ENCODE measurements at regions not wholly inside any gene's neighbourhood (a gene's known extent, or its start where the extent isn't known, plus 50 kb on each side); places are given as distances from the start of the nearest gene placed in this dataset.

DNA sequence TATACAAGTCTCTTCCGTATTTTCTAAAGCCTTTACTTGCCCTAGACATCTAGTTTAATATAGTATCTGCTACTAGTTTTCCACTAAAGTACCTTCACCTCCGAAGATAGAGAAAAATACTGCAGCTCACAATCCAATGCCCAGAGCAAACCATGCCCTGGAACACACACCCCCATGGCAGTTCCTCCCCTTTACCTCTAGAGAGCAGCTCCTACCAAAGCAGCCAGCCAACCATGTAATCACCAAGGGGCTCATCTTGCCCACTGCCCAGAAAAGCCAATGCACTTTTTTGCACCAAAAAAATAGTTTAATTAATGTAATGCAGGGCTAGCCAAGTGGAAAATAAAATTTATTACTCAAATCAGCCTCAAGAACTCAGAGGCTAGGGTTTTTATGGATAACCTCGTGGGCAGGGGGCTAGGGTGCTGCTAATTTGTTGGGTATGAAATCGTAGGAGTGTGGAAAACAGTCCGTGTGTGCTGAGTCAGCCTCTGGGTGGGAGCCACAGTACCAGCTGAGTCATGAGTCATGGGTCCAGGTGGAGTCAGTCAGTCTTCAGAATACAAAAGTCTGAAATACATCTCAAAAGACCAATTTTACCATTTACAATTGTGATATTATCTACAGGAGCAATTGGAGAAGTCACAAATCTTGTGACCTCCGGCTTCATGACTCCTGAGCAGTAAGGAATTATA is 120.1 kb upstream of the ACO1 start:
- no peak overlapping the region for H3K4me3 ChIP-seq
- H3K27ac ChIP-seq: no peak overlapping the region
- H3K4me1 ChIP-seq: no peaks in the 10 kb centered on the region
- TF ChIP-seq, protein P1, sequence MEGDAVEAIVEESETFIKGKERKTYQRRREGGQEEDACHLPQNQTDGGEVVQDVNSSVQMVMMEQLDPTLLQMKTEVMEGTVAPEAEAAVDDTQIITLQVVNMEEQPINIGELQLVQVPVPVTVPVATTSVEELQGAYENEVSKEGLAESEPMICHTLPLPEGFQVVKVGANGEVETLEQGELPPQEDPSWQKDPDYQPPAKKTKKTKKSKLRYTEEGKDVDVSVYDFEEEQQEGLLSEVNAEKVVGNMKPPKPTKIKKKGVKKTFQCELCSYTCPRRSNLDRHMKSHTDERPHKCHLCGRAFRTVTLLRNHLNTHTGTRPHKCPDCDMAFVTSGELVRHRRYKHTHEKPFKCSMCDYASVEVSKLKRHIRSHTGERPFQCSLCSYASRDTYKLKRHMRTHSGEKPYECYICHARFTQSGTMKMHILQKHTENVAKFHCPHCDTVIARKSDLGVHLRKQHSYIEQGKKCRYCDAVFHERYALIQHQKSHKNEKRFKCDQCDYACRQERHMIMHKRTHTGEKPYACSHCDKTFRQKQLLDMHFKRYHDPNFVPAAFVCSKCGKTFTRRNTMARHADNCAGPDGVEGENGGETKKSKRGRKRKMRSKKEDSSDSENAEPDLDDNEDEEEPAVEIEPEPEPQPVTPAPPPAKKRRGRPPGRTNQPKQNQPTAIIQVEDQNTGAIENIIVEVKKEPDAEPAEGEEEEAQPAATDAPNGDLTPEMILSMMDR (IDR thresholded peaks at IDR 0.05): no peak
- H3K27me3 ChIP-seq: no peaks in the 10 kb centered on the region
- intact Hi-C loops (cut with DNase I): no loop called here
- no peaks in the 10 kb centered on the region for H3K36me3 ChIP-seq
- DNase-seq: no peak
- H3K9ac ChIP-seq (ENCODE audit: low read depth in 2 of 2, low read length in 2 of 2): no peak overlapping the region
- no peaks in the 10 kb centered on the region for H3K9me3 ChIP-seq

DNA sequence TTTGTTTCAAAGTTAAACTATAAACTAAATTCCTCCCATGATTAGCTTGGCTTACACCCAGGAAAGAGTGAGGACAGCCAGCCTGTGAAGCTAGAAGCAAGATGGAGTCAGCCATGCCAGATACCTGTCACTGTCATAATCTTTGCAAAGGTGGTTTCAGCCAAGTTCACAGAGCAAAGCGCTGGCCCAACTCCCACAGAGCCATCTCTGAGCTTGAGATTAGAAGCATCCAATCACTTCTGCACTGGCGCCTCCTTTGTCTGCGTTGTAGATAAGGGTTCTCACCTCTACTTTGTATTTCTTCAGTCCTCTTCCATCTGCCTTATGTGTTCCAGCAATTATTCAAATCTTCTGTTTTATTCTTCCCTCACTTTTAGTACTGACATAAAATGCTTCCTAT is 119.4 kb upstream of the ACO1 start:
- H3K4me3 ChIP-seq: no peak overlapping the region
- H3K36me3 ChIP-seq: no peaks in the 10 kb centered on the region
- TF ChIP-seq, protein P1 (IDR thresholded peaks at IDR 0.05): no peak
- intact Hi-C loops (cut with DNase I): no loop called here
- H3K9ac ChIP-seq (ENCODE audit: low read depth in 2 of 2, low read length in 2 of 2): no peak overlapping the region
- H3K27ac ChIP-seq: no peak overlapping the region
- no peaks in the 10 kb centered on the region for H3K9me3 ChIP-seq
- no peaks in the 10 kb centered on the region for H3K4me1 ChIP-seq
- no peaks in the 10 kb centered on the region for H3K27me3 ChIP-seq
- no peak for DNase-seq

DNA sequence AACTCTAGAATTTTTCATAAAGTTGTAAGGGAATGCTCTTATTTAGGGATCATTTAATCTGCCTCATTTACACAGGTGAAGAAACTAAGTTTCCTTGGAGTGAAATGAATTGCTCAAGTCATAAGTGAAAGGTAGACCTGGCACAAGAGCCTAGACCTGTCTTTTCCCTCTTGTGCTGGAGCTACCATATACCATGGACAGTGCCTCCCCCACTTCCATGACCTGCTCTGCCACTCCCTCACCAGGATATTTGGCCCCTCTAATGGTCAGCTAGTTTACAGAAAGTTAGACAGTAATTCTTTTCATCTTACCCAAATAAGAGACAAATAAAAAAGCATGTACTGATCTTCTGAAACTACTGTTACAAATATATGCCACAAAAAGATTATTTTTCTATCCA is 105.5 kb upstream of the ACO1 start:
- TF ChIP-seq, protein P1 (IDR thresholded peaks at IDR 0.05): no peak

DNA sequence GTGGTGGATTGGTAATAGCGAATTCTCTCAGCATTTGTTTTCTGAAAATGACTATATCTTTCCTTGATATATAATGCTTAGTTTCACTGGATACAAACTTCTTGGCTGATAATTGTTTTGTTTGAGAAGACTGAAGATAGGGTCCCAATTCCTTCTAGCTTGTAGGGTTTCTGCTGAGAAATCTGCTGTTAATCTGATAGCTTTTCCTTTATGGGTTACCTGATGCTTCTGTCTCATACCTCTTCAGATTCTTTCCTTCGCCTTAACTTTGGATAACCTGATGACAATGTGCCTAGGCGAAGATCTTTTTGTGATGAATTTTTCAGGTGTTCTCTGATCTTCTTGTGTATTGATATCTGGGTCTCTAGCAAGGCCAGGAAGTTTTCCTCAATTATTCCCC is 94.7 kb upstream of the ACO1 start:
- H3K9ac ChIP-seq (ENCODE audit: low read depth in 2 of 2, low read length in 2 of 2): no peak overlapping the region
- intact Hi-C loops (cut with DNase I): loop anchor here (10.0 kb wide), 1 partner anchor 65 kb away; no protein-coding TSS in a partner anchor
- TF ChIP-seq, protein P1 (IDR thresholded peaks at IDR 0.05): no peak

More for the DNA sequence above, 105.5 kb upstream of the ACO1 start:
- no peaks in the 10 kb centered on the region for H3K9me3 ChIP-seq
- no peaks in the 10 kb centered on the region for H3K27me3 ChIP-seq
- DNase-seq: no peak
- no peak overlapping the region for H3K9ac ChIP-seq (ENCODE audit: low read depth in 2 of 2, low read length in 2 of 2)
- intact Hi-C loops (cut with DNase I): no loop called here
- H3K4me1 ChIP-seq: no peaks in the 10 kb centered on the region
- H3K27ac ChIP-seq: no peak overlapping the region
- no peak overlapping the region for H3K4me3 ChIP-seq
- H3K36me3 ChIP-seq: no peaks in the 10 kb centered on the region

DNA sequence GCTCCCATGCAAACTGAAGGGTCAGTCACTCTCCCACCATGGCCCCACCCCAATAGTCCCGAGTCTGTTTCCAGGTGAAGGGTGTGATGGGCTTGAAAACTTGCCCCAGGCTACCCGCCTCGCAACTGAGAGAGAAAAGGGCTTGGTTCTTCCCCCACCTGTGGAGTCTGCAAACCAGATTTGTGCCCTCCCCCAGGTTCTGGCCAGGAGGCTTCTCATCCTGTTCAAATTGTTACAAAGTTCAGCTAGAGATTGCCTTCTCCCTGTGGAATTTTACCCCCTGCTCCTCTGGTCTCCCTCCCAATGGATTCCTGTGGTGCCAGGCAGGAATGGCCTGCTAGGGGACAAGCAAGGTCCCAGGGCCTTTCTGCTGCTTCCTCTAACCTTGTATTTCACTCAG is 93.1 kb upstream of the ACO1 start:
- Histone ChIP-seq H3K4me1 (no peaks in the 10 kb centered on the region), H3K36me3 (no peaks in the 10 kb centered on the region), H3K27ac (no peak overlapping the region), H3K4me3 (no peak overlapping the region), H3K27me3 (no peaks in the 10 kb centered on the region), H3K9me3 (no peaks in the 10 kb centered on the region), H3K9ac (ENCODE audit: low read depth in 2 of 2, low read length in 2 of 2) (no peak overlapping the region)
- DNase-seq: no peak
- TF ChIP-seq, protein P1 (IDR thresholded peaks at IDR 0.05): no peak
- intact Hi-C loops (cut with DNase I): loop anchor here (10.0 kb wide), 1 partner anchor 63 kb away; no protein-coding TSS in a partner anchor

More for the DNA sequence above, 94.7 kb upstream of the ACO1 start:
- no peak overlapping the region for H3K4me3 ChIP-seq
- H3K27ac ChIP-seq: no peak overlapping the region
- H3K27me3 ChIP-seq: no peaks in the 10 kb centered on the region
- H3K9me3 ChIP-seq: no peaks in the 10 kb centered on the region
- no peak for DNase-seq
- no peaks in the 10 kb centered on the region for H3K4me1 ChIP-seq
- no peaks in the 10 kb centered on the region for H3K36me3 ChIP-seq
